ENCODE measurements at regions not wholly inside any gene's neighbourhood (a gene's known extent, or its start where the extent isn't known, plus 50 kb on each side); places are given as distances from the start of the nearest gene placed in this dataset.

DNA sequence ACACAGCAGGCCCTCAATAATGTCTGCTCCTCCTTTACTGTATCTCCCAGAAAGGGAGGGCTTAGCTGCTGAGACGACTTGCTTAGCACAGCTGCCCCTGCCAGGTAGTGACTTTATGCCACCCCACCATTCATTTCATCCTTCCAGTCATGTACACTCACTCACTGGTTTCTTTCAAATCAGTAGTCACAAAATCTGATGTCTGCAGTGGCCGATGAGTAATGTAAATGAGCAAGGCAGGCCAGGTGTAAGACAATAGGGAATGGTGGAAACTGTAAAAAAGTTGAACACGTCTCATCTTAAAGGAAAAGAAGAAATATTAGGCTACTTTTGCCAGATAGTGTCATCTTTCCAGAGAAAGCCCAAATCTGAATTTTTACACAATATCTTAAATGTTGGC lies 207.6 kb upstream of the PRICKLE2 start:
- H3K79me2 ChIP-seq (ENCODE audit: control insufficient read depth, insufficient read depth, low read length) = no peaks in the 10 kb centered on the region
- TF ChIP-seq EZH2 (IDR thresholded peaks at IDR 0.05; ENCODE audit: low read length, missing control alignments) = no peak
- TF ChIP-seq, protein P1, sequence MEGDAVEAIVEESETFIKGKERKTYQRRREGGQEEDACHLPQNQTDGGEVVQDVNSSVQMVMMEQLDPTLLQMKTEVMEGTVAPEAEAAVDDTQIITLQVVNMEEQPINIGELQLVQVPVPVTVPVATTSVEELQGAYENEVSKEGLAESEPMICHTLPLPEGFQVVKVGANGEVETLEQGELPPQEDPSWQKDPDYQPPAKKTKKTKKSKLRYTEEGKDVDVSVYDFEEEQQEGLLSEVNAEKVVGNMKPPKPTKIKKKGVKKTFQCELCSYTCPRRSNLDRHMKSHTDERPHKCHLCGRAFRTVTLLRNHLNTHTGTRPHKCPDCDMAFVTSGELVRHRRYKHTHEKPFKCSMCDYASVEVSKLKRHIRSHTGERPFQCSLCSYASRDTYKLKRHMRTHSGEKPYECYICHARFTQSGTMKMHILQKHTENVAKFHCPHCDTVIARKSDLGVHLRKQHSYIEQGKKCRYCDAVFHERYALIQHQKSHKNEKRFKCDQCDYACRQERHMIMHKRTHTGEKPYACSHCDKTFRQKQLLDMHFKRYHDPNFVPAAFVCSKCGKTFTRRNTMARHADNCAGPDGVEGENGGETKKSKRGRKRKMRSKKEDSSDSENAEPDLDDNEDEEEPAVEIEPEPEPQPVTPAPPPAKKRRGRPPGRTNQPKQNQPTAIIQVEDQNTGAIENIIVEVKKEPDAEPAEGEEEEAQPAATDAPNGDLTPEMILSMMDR (conservative IDR thresholded peaks at IDR 0.05 in 1 of 2, IDR thresholded peaks at IDR 0.05 in 1 of 2; ENCODE audit: low read depth in 1 of 2, low read length in 2 of 2) = no peak
- DNase-seq (ENCODE audit: low read depth in 2 of 2) = no peak
- H3K4me2 ChIP-seq (ENCODE audit: extremely low read depth, insufficient read depth, low read length) = no peak overlapping the region
- H3K9me3 ChIP-seq (ENCODE audit: control insufficient read depth, insufficient read depth, low read depth, low read length) = no peaks in the 10 kb centered on the region
- H2AFZ ChIP-seq (ENCODE audit: low read length) = no peak overlapping the region
- no peak overlapping the region for H3K27ac ChIP-seq (ENCODE audit: insufficient read depth, low read length)
- no peaks in the 10 kb centered on the region for H3K36me3 ChIP-seq (ENCODE audit: control insufficient read depth, insufficient read depth, low read length)
- no peaks in the 10 kb centered on the region for H3K4me1 ChIP-seq (ENCODE audit: control insufficient read depth, extremely low read depth, insufficient read depth, low read length)
- H3K4me3 ChIP-seq (replicated peaks in 1 of 4; ENCODE audit: control extremely low read depth in 1 of 4, insufficient read depth in 1 of 4, low read depth in 3 of 4, low read length in 4 of 4) = no peak overlapping the region
- H4K20me1 ChIP-seq (ENCODE audit: control insufficient read depth, extremely low read depth, insufficient read depth, low read length) = no peaks in the 10 kb centered on the region
- H3K27me3 ChIP-seq (ENCODE audit: control insufficient read depth, insufficient read depth, low read length) = no peaks in the 10 kb centered on the region
- no peak overlapping the region for H3K9ac ChIP-seq (ENCODE audit: insufficient read depth, low read length)

DNA sequence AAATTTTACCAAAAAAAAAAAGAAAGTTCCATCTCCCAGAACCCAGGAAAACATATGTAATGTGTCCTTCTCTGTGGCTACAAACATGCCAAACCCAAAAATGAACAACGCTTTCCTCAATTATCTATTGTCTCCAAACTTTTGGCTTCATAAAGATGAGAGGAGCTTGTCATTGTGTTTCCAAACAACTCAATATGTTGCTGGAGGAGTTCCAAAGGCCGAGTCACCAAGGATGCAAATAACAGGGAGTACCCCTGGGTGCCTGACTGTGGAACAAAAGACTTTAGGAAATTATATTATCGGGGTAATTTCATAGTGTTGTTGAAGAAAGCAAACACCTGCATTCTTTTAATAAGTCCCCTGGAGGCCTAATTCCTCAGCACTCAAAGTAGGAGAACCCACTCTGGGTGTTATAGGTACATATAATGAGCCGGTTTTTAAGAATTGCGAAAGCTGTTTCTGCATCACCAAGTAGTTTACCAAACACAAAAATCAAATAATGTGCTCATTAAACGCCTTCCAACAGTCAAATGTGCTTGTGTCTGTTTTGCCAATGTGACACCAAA lies 206.3 kb upstream of the PRICKLE2 start:
- Histone ChIP-seq H3K27me3 (ENCODE audit: control insufficient read depth, insufficient read depth, low read length) (no peaks in the 10 kb centered on the region), H4K20me1 (ENCODE audit: control insufficient read depth, extremely low read depth, insufficient read depth, low read length) (no peaks in the 10 kb centered on the region), H3K79me2 (ENCODE audit: control insufficient read depth, insufficient read depth, low read length) (no peaks in the 10 kb centered on the region), H3K4me1 (ENCODE audit: control insufficient read depth, extremely low read depth, insufficient read depth, low read length) (no peaks in the 10 kb centered on the region), H3K9me3 (ENCODE audit: control insufficient read depth, insufficient read depth, low read depth, low read length) (no peaks in the 10 kb centered on the region), H3K9ac (ENCODE audit: insufficient read depth, low read length) (no peak overlapping the region), H2AFZ (ENCODE audit: low read length) (no peak overlapping the region), H3K4me3 (replicated peaks in 1 of 4; ENCODE audit: control extremely low read depth in 1 of 4, insufficient read depth in 1 of 4, low read depth in 3 of 4, low read length in 4 of 4) (no peak overlapping the region), H3K36me3 (ENCODE audit: control insufficient read depth, insufficient read depth, low read length) (no peaks in the 10 kb centered on the region), H3K27ac (ENCODE audit: insufficient read depth, low read length) (no peak overlapping the region), H3K4me2 (ENCODE audit: extremely low read depth, insufficient read depth, low read length) (no peak overlapping the region)
- TF ChIP-seq EZH2 (IDR thresholded peaks at IDR 0.05; ENCODE audit: low read length, missing control alignments) = no peak
- TF ChIP-seq, protein P1 (conservative IDR thresholded peaks at IDR 0.05 in 1 of 2, IDR thresholded peaks at IDR 0.05 in 1 of 2; ENCODE audit: low read depth in 1 of 2, low read length in 2 of 2) = no peak
- no peak for DNase-seq (ENCODE audit: low read depth in 2 of 2)

DNA sequence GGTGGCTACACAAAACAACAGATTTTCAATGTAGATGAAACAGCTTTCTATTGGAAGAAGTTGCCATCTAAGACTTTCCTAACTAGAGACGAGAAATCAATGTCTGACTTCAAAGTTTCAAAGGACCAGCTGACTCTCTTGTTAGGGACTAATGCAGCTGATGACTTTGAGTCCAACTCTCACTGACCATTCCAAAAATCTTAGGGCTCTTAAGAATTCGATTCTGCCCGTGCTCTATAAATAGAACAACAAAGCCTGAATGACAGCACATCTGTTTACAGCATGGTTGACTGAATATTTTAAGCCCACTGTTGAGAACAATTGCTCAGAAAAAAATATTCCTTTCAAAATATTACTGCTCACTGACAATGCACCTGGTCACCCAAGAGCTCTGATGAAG lies 202.4 kb upstream of the PRICKLE2 start:
- H4K20me1 ChIP-seq (ENCODE audit: control insufficient read depth, extremely low read depth, insufficient read depth, low read length) = no peaks in the 10 kb centered on the region
- no peak overlapping the region for H2AFZ ChIP-seq (ENCODE audit: low read length)
- no peaks in the 10 kb centered on the region for H3K4me1 ChIP-seq (ENCODE audit: control insufficient read depth, extremely low read depth, insufficient read depth, low read length)
- no peaks in the 10 kb centered on the region for H3K79me2 ChIP-seq (ENCODE audit: control insufficient read depth, insufficient read depth, low read length)
- no peaks in the 10 kb centered on the region for H3K36me3 ChIP-seq (ENCODE audit: control insufficient read depth, insufficient read depth, low read length)
- no peak overlapping the region for H3K4me2 ChIP-seq (ENCODE audit: extremely low read depth, insufficient read depth, low read length)
- no peak overlapping the region for H3K27ac ChIP-seq (ENCODE audit: insufficient read depth, low read length)
- TF ChIP-seq EZH2 (IDR thresholded peaks at IDR 0.05; ENCODE audit: low read length, missing control alignments) = no peak
- TF ChIP-seq, protein P1 (conservative IDR thresholded peaks at IDR 0.05 in 1 of 2, IDR thresholded peaks at IDR 0.05 in 1 of 2; ENCODE audit: low read depth in 1 of 2, low read length in 2 of 2) = no peak
- no peak for DNase-seq (ENCODE audit: low read depth in 2 of 2)
- no peaks in the 10 kb centered on the region for H3K9me3 ChIP-seq (ENCODE audit: control insufficient read depth, insufficient read depth, low read depth, low read length)
- H3K4me3 ChIP-seq (replicated peaks in 1 of 4; ENCODE audit: control extremely low read depth in 1 of 4, insufficient read depth in 1 of 4, low read depth in 3 of 4, low read length in 4 of 4) = no peak overlapping the region
- no peaks in the 10 kb centered on the region for H3K27me3 ChIP-seq (ENCODE audit: control insufficient read depth, insufficient read depth, low read length)
- no peak overlapping the region for H3K9ac ChIP-seq (ENCODE audit: insufficient read depth, low read length)
